Cardiac muscle cell (in vitro differentiated cells and primary cell): ENCODE measurements at regions not wholly inside any gene's neighbourhood (a gene's known extent, or its start where the extent isn't known, plus 50 kb on each side); places are given as distances from the start of the nearest gene placed in this dataset.

ENCODE experiments used
- DNase-seq, 2 donors: peaks; one replicate each; pipeline versions ENCODE4 v3.0.0 to v3.0.0-alpha.2; 2010 to 2017; ENCODE audit warnings: low read depth in 1 of 2, low spot score in 1 of 2
- H3K27ac ChIP-seq: fragments of 200-600 bp; sonication (generic); 2 replicates; pipeline ENCODE4 v1.5.1; 2016
- H3K27me3 ChIP-seq: fragments of 200-600 bp; sonication (generic); 2 replicates; pipeline ENCODE4 v1.6.0; 2016; ENCODE audit warnings: control low read depth
- H3K36me3 ChIP-seq: fragments of 200-600 bp; sonication (generic); 2 replicates; pipeline ENCODE4 v1.5.1; 2016; ENCODE audit warnings: control low read depth
- H3K4me1 ChIP-seq: fragments of 200-600 bp; sonication (generic); 2 replicates; pipeline ENCODE4 v1.8.1; 2017; ENCODE audit warnings: low read depth, mild to moderate bottlenecking, mixed run types
- H3K4me3 ChIP-seq: fragments of 200-600 bp; sonication (generic); 2 replicates; pipeline ENCODE4 v1.5.1; 2016; ENCODE audit warnings: mild to moderate bottlenecking
- H3K9me3 ChIP-seq: fragments of 200-600 bp; sonication (generic); 2 replicates; pipeline ENCODE4 v1.5.1; 2017; ENCODE audit warnings: low read depth, mild to moderate bottlenecking, control low read depth
- CTCF ChIP-seq: IDR thresholded peaks from 2 replicates; pipeline ENCODE4 v1.5.1; 2012; ENCODE audit warnings: low read depth, mild to moderate bottlenecking, low read length

DNA sequence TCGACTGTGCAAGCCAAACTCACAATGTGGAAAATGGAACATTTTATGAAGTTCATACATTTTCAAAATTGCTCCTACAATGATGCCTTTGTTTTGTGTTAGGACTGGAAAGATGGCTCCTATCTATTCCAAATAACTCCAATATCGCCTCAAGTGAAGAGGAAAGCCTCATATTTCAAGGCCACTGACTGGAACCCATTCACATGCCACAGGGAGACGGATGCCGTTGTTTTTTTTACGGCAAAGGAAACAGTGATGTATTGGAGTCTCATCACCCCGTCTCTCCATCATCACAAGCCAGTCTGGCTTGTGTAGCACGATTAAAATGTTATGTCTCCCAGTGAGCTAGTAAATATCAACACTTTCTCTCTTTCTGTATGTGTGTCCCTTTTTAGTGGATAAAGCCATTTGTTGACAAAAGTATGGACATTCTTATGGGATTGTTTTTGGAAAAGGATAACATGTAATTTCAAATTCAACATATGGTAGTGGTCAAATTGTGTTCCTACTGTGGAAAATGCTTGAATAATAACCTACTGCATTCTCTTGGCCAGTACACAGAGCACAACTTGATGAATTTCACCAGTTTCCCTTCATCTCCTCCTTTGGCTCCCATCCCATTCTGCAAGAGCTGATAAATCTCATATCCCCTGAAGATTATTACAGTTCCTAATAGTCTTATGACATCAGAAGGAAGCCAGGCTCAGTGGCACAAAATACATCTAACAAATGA, 109.5 kb upstream of the PITRM1 start:
- H3K4me3 ChIP-seq, result no peak overlapping the region
- TF ChIP-seq CTCF, result no peak

GRCh38 chr10:3278771-3279170, 106.2 kb upstream of the PITRM1 start:
- H3K27ac ChIP-seq, result no peak overlapping the region
- DNase-seq, result no peak
- no peaks in the 10 kb centered on the region for H3K27me3 ChIP-seq
- no peak for TF ChIP-seq CTCF
- H3K4me1 ChIP-seq, result no peaks in the 10 kb centered on the region
- H3K36me3 ChIP-seq, result no peaks in the 10 kb centered on the region
- H3K9me3 ChIP-seq, result no peaks in the 10 kb centered on the region
- no peak overlapping the region for H3K4me3 ChIP-seq

More for the DNA sequence above, 109.5 kb upstream of the PITRM1 start:
- H3K9me3 ChIP-seq, result no peaks in the 10 kb centered on the region
- H3K36me3 ChIP-seq, result no peaks in the 10 kb centered on the region
- no peaks in the 10 kb centered on the region for H3K4me1 ChIP-seq
- peak in 1 of 2 donors; percentile 53 for DNase-seq
- H3K27me3 ChIP-seq, result no peaks in the 10 kb centered on the region
- no peak overlapping the region for H3K27ac ChIP-seq

DNA sequence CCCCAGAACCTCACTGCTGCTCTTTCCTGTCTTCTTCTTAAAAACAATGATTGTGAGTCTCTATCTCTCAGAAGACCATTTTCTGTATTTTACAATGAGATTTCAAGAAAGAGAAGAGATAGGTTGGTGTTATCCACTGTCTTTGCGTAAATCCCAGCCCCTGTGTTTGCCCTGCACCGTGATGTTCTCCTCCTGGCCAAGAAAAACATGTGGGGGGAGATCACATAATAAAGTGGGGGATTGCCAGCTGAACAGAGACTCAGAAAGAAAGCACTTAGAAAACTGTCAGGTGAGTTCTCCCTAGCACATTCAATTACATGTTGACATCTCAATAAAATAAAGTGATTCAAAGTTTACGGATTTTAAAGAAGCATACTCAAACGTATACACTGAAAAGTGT, 105.0 kb upstream of the PITRM1 start:
- Histone ChIP-seq H3K4me3 (no peak overlapping the region), H3K4me1 (no peaks in the 10 kb centered on the region), H3K36me3 (no peaks in the 10 kb centered on the region), H3K9me3 (no peaks in the 10 kb centered on the region), H3K27ac (no peak overlapping the region), H3K27me3 (no peaks in the 10 kb centered on the region)
- DNase-seq, result no peak
- TF ChIP-seq CTCF, result no peak

DNA sequence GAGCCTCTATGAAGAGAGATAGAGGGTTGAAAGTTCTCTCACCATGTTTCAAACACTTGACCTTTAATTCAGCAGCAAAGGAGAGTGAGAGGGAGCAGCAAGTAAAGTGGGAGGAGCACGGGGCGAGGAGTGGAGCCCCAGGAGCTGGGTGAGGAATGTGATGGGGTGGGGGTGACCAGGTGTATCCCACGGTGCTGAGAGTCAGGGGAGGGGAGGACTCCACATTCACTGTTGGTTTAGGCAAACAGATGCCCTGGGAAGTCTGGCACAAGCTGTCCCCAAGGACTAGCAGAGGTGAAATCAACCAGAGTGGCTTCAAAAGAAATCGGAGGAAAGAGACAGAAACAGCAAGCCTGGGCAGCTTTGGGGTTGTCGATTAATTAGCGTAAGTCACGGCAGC, 101.8 kb upstream of the PITRM1 start:
- H3K4me1 ChIP-seq, result peaks cover 4% of the 10 kb centered on the region
- H3K36me3 ChIP-seq, result no peaks in the 10 kb centered on the region
- no peak for TF ChIP-seq CTCF
- H3K27me3 ChIP-seq, result no peaks in the 10 kb centered on the region
- no peak for DNase-seq
- H3K9me3 ChIP-seq, result no peaks in the 10 kb centered on the region
- no peak overlapping the region for H3K4me3 ChIP-seq
- H3K27ac ChIP-seq, result no peak overlapping the region

DNA sequence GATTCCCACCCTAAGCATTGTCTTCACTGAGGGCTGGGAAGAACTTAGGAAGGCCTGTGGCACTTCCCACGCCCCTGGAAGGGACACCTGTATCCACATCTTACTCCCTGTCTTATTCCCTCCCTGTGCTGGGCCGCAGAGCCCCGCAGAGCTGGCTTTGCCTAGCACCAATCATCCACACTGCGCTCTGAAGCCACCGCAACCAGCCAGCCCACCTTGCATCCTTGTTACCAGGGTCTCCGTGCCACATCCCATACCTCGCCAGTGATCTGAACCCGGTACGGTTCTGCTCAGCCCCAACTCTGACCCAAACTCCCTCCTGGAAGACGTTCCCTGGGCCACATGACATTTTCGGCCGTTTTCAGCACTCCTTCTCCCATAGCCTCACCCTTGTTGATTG, 101.4 kb upstream of the PITRM1 start:
- no peak for DNase-seq
- H3K4me3 ChIP-seq, result no peak overlapping the region
- no peaks in the 10 kb centered on the region for H3K36me3 ChIP-seq
- H3K4me1 ChIP-seq, result peaks cover 4% of the 10 kb centered on the region
- no peak for TF ChIP-seq CTCF
- no peaks in the 10 kb centered on the region for H3K9me3 ChIP-seq
- no peak overlapping the region for H3K27ac ChIP-seq
- H3K27me3 ChIP-seq, result no peaks in the 10 kb centered on the region
